Smooth muscle cell (in vitro differentiated cells): ENCODE measurements at regions not wholly inside any gene's neighbourhood (a gene's known extent, or its start where the extent isn't known, plus 50 kb on each side); places are given as distances from the start of the nearest gene placed in this dataset.

Source experiments
- DNase-seq: peaks from one replicate; lab custom pipeline; 2025; ENCODE audit not compliant: unreplicated experiment; lab: John Stamatoyannopoulos, UW
- H2AFZ ChIP-seq: fragments of 200-600 bp; sonication (generic); 2 replicates; pipeline ENCODE4 v1.6.0; 2016; ENCODE audit warnings: antibody characterized with exemption, low read depth, mild to moderate bottlenecking
- H3F3A ChIP-seq: fragments of 200-600 bp; sonication (generic); 2 replicates; pipeline ENCODE4 v1.6.0; 2017; ENCODE audit warnings: antibody characterized with exemption, low read depth
- H3K27ac ChIP-seq: fragments of 200-600 bp; sonication (generic); 2 replicates; pipeline ENCODE4 v1.5.1; 2016; ENCODE audit warnings: low read depth, mild to moderate bottlenecking
- H3K27me3 ChIP-seq: fragments of 200-600 bp; sonication (generic); 2 replicates; pipeline ENCODE4 v1.6.1; 2016; ENCODE audit warnings: low read depth, mild to moderate bottlenecking
- H3K36me3 ChIP-seq: fragments of 200-600 bp; sonication (generic); 2 replicates; pipeline ENCODE4 v1.5.1; 2016; ENCODE audit warnings: low read depth
- H3K4me1 ChIP-seq: fragments of 200-600 bp; sonication (generic); 2 replicates; pipeline ENCODE4 v1.5.1; 2016; ENCODE audit warnings: low read depth
- H3K4me2 ChIP-seq: fragments of 200-600 bp; sonication (generic); 2 replicates; pipeline ENCODE4 v1.6.0; 2016; ENCODE audit warnings: mild to moderate bottlenecking
- H3K4me3 ChIP-seq: fragments of 200-600 bp; sonication (generic); 2 replicates; pipeline ENCODE4 v1.5.1; 2016; ENCODE audit warnings: mild to moderate bottlenecking
- H3K79me2 ChIP-seq: fragments of 200-600 bp; sonication (generic); 2 replicates; pipeline ENCODE4 v1.6.0; 2016; ENCODE audit warnings: low read depth, mild to moderate bottlenecking
- H3K9ac ChIP-seq: fragments of 200-600 bp; sonication (generic); 2 replicates; pipeline ENCODE4 v1.6.0; 2016; ENCODE audit warnings: low read depth
- H3K9me3 ChIP-seq: fragments of 200-600 bp; sonication (generic); replicated peaks from 2 replicates; pipeline ENCODE4 v1.5.1; 2016; ENCODE audit warnings: low read depth
- H4K20me1 ChIP-seq: fragments of 200-600 bp; sonication (generic); 2 replicates; pipeline ENCODE4 v1.6.0; 2016; ENCODE audit warnings: low read depth
- CTCF ChIP-seq: fragments of 200-600 bp; sonication (generic); IDR thresholded peaks from 2 replicates; pipeline ENCODE4 v1.5.1; 2017; ENCODE audit warnings: borderline replicate concordance, mild to moderate bottlenecking, antibody characterized with exemption; ENCODE audit not compliant: insufficient read depth, poor library complexity, severe bottlenecking
- WGBS: methylation state at CpG from one replicate; pipeline ENCODE4 v1.1.7; 2016; ENCODE audit warnings: low lambda C conversion rate; 5-methylcytosine and 5-hydroxymethylcytosine counted together

GRCh38 chr9:14004110-14004509, 309.8 kb downstream of the NFIB start:
- no peaks in the 10 kb centered on the region for H3K79me2 ChIP-seq
- no peak for TF ChIP-seq CTCF
- no peak overlapping the region for H3K4me3 ChIP-seq
- H2AFZ ChIP-seq = no peak overlapping the region
- H3K36me3 ChIP-seq = no peaks in the 10 kb centered on the region
- no peaks in the 10 kb centered on the region for H4K20me1 ChIP-seq
- no peaks in the 10 kb centered on the region for H3K27me3 ChIP-seq
- no peak overlapping the region for H3K4me2 ChIP-seq
- H3K27ac ChIP-seq = no peak overlapping the region
- no peak overlapping the region for H3K9ac ChIP-seq
- 100% methylated on average over 1 of the region's 1 CpG for WGBS
- no peaks in the 10 kb centered on the region for H3F3A ChIP-seq
- no peaks in the 10 kb centered on the region for H3K9me3 ChIP-seq
- no peak for DNase-seq
- no peaks in the 10 kb centered on the region for H3K4me1 ChIP-seq

- Histone ChIP-seq H3K27ac (no peak overlapping the region), H3K4me1 (no peaks in the 10 kb centered on the region), H3K79me2 (no peaks in the 10 kb centered on the region), H3K27me3 (no peaks in the 10 kb centered on the region), H3F3A (no peaks in the 10 kb centered on the region), H2AFZ (no peak overlapping the region), H3K4me3 (no peak overlapping the region), H4K20me1 (no peaks in the 10 kb centered on the region), H3K4me2 (no peak overlapping the region), H3K9me3 (no peaks in the 10 kb centered on the region), H3K9ac (no peak overlapping the region), H3K36me3 (no peaks in the 10 kb centered on the region)
- no peak for DNase-seq
- 73% methylated on average over 3 of the region's 3 CpGs for WGBS
- TF ChIP-seq CTCF = no peak
Measured at GRCh38 chr9:13994240-13994639, 319.7 kb downstream of the NFIB start.

GRCh38 chr9:13993632-13994185, 320.2 kb downstream of the NFIB start:
- Histone ChIP-seq H3K27ac (no peak overlapping the region), H3K79me2 (no peaks in the 10 kb centered on the region), H2AFZ (no peak overlapping the region), H4K20me1 (no peaks in the 10 kb centered on the region), H3K36me3 (no peaks in the 10 kb centered on the region), H3K4me1 (no peaks in the 10 kb centered on the region), H3K9me3 (no peaks in the 10 kb centered on the region), H3K9ac (no peak overlapping the region), H3F3A (no peaks in the 10 kb centered on the region), H3K4me3 (no peak overlapping the region), H3K4me2 (no peak overlapping the region), H3K27me3 (no peaks in the 10 kb centered on the region)
- no peak for TF ChIP-seq CTCF
- WGBS = 77% methylated on average over 7 of the region's 7 CpGs
- no peak for DNase-seq
